NCI-H1436 (cell line): ENCODE measurements at regions not wholly inside any gene's neighbourhood (a gene's known extent, or its start where the extent isn't known, plus 50 kb on each side); places are given as distances from the start of the nearest gene placed in this dataset.

Experiments
- DNase-seq: peaks from one replicate; lab custom pipeline; 2025; lab: John Stamatoyannopoulos, UW

DNA sequence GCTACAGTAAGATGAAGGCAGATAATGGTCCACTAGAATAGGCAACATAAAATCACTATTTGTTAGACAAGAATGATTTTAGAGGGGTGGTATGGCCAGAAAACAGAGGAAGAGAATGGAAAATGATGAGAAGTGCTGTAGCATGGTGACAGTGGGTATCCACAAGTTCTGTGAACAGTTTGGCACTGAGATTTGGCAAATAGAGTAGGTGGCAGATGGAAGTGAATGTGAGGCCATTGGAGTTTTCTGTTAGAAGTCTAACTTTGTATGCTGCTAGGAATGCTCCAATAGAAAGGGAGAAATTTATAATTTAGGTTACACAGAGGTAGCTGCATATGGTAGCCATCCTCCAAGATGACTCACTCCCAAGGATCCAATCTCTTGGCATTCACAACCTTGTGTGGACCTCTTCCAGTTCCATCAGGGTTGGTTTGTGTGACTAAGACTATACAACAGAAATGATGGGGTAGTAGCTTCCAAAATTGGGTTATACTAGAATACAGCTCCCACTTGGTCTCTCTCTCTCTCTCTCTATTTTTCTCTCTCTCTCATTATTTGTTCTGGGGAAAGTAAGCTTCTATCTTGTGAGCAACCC is 646.9 kb upstream of the ZNF608 start:
- no peak for DNase-seq

DNA sequence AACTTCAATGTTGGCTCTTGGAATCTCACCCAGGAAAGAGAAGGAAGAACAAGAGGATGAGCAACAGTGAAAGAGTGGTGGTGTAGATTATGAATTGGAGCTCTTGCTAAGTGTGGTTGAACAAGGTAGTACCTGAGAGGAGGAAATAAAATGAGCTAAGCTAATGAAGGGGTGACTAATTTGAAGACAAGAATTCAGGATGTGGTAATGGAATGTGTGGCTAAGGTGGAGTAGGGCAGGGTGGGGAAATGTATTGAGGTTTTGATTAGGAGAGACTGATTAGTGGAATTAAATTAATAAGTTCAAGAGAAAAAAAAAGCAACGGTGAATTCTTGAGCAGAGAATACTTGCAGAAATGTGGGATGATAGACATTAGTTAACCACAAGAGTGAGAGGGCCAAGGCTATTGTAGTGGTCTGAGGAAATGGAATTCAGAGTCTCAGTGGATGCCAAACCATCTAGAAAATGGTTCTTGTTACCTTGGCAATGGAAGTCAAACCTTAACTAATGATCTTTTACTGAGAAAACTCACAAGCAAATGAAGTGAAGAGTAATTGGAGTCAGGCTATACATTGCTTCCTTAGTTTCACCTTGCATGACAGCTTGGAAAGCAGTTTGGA is 648.3 kb upstream of the ZNF608 start:
- DNase-seq, result no peak

DNA sequence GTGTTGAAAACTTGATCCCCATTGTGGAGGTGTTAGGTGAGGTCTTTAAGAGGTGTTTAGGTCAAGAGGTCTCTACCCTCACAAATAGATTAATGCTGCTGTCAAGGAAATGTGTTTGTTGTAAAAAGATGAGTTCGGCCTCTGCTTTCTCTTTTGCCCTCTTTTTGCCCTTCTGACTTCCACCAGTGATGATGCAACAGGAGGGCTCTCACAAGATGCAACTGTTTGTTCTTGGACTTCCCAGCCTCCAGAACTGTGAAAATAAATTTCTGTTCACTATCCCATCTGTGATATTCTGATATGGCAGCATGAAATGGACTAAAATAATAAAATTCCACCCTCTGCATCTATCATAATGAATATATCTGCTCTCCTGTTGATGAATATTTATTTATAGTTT is 650.0 kb upstream of the ZNF608 start:
- no peak for DNase-seq

DNA sequence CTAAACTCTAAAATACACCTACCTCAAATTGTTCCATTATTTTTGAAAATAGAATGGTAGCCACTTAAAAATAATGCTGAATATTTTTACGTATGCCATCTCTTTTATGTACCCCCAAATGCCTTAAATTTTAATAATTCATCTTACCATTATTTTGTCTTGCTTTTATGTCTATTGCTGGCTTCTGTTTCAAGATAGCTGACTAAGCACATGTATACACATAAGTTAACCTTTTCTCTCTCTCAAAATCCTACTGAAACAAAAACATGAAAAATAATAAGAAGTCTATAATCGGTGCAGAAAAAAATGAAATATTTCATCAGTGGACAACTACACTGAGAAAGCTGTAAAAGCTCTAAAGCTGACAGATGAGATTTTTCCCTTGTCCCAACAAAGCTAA is 652.0 kb upstream of the ZNF608 start:
- DNase-seq, result no peak

DNA sequence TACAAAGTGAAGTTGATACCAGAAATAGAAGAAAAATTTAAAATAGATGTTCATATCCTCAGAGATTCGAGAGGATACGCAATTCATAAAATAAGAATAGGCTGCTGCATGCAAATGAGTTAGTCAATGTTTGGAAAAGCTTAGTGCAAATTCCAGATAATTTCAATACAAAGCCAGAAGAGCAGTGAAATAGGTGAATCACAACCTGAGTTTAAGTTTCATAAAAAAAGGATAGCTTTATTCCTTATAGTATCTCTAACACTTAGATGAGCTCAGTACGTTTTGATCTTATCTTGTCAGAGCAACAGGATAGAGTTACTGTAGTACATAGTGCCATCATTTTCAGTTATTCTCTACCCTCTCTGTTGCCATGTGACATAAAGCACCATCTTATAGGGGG is 653.4 kb upstream of the ZNF608 start:
- no peak for DNase-seq

DNA sequence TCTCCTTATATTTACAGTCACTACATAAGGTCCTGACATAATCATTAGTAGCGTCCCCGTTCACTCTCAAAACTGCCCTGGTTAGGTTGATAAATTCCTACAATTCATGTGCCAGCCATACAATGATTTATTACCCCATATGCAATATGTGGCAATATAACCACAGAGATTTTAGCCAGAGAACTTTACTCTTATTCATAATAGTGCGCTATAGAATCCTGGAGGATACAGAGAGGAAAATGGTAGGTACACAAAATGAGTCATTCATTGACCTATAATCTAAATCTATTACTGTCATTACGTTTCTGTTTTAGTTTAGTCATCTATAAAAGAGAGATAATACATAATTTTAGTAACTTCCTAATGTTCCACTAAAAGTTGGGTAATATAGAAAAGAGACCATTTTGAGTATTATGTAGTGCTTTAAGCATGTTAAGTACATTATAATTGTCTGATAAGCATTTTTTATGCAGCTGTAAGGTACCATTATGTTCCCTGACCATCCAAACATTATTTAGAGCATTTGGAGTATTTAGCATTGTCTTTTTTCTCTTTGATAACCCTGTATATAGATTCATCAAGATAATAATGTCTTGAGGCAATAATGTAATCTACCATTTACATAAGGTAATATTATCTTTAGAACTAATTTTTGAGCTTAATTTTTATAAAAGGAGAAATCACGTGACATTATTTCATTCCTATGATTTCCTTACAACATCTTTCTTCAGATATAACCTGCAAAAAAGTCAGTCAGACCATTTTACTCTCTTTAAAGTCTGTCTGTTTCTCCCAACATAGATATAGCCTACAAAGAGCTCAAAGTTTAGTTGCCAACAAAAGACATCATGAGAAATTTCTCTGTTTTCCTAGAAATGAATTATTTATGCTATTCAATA is 655.5 kb upstream of the ZNF608 start:
- no peak for DNase-seq

DNA sequence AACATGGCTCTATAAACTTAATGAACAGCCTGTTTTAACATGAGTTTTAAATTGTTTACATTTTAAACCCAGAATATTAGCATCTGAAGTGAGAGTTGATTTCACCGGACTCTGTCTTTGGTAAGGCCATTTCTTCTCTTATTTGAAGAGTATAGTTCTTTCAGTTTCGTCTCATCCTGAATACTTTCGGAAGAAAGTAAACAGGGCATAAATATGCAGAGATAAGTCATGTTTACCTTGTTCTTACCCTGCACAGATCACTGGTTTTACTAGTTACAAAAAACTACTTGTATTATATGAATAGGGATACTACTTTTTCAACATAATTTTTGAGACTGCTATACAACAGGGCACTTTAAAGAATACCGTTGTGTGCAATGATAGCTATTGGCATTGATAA is 656.3 kb upstream of the ZNF608 start:
- no peak for DNase-seq

DNA sequence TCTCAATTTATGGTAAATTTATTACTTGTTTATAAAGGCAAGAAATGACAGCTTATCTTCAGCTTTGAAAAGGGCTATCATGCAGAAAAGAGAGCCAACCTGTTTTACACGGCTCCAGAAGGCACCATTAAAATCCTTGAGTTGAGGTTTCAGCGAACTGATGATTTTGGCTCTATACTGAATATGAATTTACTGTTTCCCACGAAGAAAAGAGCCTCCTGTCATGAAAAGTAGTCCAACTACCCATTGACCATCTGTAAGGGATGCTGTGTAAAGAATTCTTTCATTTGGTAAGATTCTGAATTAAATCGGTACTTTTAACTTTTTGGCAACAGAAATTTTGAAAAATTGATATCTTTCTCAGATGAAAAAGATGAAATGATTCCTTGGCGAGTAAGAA is 657.6 kb upstream of the ZNF608 start:
- no peak for DNase-seq

DNA sequence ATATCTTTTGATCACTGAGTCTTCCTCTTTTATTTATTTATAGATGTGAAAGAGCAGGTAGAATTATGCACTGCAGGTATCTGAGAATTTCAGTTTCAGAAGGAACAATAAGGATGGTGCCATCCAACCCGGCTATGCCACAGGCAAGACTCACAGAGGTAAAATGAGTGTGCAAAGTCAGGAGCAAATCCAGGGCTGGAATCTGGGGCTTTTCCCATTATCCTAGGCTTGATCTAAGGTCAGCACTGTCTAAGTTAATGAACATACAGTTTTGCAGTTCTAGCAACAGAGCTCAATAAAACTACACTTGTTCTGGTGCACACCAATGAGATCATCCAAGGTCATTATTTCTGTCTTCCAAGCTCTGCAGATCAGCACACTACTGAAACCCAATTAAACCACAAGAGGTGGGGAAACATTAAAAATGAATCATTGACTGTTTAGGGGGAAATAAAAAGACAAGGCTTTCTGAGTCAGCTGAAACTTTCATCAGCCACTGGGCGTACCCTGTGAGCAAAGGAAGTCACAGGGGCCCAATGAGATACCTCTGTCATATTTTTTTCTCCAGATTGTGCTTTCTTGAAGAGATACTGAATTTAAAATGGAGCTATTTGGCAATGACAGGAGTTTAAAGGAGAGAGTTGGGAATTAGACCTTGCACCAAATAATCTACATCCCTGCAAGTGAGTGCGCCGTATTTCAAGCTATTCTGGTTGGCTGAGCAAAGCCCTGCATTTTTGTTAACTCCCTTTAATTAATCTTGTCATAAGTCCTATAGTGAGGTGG is 662.2 kb upstream of the ZNF608 start:
- no peak for DNase-seq

DNA sequence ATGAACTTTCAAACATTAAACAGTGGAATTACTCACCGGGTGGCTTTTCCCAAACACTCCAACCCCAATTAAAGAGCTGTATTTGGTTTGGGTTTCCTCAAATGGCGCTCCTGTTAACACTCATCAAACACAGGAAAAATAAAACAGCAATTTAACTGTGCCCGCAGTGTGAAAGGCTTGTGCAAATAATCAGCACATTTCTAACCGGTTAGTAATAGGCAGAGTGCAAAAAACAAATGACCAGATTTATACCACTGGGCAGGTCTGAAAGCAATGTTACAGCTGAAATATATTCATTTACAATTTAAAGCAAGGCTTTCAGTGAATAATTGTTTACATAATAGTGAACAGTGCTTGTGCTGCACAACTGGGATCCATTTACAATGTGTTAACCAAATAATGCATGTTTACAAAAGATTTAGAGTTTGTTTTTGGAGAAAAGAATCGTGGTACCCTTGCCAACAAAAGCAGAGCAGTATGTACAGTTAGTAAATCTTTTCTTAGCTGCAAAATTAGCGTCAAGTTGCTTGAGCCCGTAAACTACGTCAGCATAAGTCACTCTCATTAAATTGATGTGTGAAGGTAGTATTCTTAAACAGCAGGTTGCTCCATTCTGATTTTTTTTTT is 662.9 kb upstream of the ZNF608 start:
- DNase-seq, result no peak

DNA sequence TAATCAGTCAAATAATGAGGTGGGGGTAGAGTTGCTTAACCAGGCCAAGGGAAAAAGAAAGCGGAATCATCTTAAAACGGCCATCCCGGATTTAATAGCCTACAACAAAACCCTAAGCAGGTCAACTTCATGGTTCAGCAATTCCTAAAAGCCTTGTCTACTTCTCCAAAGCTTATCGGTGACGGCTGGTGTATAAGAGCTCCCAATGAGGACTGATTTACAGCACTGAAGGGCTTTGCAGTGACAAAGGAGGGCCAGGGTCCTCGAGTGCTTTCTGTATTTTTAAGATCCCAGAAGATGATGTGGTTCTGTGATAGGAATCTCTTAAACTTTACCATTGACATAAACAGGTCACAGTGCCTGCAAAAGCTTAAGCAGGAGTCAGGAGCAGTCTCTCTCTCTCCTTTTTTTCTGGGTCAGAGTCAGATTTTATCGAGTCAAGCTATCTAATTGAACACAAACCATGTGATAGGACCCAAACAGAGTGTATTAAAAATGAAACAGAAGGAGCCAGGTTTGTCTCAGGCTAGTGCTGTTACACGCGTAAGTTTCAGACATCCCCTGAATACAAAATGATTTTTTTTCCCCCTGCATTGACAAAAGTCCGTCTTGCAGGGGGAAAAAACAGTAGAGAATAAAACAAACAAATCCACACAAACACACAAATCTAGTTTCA is 663.6 kb upstream of the ZNF608 start:
- DNase-seq, result peak; percentile 82

DNA sequence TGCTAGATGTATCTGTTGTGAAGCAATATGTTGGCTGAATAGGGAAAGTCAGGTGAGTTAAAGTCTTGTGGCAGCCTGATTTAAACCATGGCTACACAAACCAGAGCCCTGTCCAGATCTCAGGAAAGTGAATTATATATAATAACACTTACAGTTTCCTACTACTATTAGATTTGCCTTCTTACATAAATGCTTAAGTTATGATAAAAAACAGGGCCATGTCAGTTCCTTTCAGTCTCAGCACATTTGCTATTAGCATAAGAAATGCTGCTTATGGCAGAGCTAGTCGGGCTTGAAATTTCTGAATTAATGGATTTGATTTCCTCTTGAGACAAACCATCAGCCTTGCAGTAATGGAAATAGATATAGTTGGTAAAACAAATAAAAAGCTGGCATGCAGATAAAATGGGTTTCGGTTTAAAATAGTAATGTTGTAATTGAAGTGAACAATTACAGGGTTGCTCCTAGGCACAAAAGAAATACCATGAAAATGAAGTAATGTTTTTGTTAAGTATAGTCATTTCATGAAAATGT is 664.2 kb upstream of the ZNF608 start:
- DNase-seq, result peak; percentile 74

DNA sequence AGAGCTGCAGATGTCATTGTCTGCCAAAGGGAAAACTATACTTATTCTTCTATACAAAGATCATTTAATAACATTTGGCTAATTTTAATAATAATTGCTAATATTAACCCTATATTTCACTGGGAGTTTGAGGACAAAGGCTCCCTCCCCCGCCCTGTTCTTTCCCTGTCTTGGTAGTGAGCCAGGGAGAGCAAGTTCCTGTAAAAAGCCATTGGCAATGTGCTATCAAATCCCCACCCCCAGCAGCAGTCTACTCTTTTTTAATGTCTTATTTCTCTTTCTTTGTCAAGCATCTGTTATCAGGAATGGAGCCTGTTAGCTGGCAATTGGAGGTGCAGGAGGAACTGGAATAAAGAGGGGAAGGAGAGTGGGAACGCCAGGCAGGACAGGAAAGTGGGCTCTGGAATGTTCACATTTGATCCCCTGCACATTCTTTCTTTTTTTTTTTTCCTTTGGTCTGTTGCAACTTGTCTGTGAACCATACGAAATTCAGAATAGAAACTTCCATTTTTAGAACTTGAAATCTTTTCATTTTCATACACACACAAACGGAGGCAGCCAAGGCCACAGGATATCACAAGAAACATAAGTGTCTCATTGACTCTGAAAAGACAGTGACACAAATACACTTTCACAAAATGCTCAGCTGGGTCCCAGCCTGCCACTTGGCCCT is 664.8 kb upstream of the ZNF608 start:
- DNase-seq, result peak; percentile 57

DNA sequence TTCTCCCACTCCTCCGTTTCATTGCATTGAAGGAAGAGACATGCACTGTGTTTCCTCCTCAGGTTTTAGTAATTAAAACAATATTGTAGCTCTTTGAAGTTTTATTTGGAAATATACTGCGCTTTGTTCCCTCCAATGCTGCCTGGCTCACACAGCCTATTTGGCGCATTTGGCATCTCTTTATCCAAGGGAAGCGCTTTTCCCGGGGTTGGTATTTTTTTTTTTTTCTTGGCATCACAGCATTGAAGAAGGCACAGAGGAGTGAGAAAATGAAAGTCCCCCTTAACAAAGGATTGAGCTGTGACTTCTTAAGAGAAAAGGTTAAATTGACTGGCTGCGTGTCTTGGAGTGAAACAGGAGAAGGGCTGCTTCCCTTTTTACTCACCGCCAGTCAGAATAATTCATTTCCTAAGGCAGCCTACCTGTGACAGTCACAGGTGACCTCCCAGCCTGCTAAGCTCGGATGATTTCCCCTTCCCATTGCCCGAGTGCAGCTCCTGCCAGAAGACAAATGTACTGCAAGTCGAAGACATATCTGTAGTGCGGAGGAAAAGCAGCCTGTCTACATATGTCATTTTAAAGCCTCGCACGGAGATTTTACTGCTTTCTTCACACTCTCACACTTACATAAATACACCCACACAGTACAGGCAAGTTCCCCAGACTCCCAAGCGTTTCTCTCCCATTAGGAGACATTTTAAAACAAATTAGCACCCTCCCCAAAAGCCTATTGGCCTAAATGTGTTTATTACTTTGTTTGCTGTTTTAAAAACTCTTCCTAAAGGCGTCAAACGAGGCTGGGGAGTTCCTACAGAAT is 665.5 kb upstream of the ZNF608 start:
- DNase-seq, result no peak

DNA sequence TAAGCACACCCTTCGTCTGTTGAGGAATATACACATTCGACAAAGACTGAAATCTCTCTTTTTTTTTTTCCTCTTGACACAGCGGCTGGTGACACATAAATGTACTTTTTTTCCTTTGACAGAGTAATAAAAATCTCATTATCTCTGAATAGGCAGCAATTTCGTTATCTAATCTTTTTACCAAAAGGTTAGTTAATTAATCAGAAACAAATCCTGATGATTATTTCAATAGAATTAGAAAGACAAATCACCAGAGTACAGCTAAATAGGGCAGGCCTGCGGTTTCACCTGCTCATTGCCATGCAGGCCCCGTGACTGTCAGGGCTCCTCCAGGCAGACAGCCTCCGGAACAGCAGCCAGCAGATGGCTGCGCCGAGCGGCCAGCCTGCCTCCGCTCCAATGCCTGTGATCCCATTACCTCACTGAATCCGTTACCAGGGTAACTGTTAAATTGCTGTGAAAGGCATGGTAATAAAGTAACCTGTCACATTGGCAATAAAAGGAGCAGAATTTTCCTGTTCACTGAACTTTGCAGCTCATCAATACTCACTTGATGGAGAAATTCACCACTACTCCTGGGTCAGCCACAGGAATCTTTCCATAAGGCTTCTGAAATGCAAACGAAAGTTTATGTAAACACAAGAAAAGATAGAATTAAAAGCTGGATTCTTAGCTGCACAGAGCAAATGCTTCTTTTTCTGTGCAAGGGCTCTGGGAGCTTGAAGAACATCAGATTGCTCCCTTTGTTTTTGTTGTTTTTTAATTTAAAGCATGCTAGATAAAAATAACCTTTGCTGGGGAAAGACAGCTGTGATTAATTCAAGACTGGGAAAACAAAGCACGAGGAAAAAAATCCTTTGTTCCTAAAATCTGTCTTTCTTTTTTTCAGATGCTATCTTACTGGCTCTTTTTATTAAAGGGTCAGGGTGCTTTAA is 666.4 kb upstream of the ZNF608 start:
- DNase-seq, result peak; percentile 86

DNA sequence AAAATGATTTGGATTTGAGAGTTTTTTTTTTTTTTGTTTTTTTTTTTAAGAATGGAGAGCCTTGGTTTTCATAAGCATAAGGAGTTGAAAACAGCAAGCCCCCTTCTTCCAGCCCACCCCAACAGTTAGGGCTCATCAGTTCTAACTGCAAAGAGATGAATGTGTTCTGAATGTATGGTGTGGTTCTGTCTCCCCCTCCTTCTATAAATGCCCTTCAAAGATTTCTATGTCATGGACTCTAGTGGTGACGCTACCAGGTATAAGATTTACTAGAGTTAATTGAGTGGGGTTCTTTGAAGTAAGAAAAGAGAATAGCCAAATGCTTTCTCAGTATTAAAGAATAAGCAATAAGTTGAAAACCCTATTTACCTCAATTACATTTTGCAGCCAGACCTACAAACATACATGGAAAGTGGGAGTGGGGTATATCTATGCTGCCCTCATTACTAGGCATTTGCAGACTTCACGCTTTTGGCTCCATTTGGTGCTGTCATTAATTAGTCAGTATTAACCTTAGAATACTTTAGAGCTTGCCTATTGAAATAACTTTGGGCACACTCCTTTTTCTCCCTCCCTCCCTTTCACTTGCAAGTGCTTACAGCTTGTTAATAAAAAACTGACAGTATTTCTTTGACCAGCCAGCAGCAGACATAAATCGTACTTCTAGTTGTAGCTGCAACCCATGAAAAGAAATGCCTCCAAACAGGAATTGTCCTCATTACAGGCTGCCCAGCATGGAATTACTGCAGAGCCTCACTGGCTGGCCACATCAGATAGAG is 667.2 kb upstream of the ZNF608 start:
- DNase-seq, result no peak

DNA sequence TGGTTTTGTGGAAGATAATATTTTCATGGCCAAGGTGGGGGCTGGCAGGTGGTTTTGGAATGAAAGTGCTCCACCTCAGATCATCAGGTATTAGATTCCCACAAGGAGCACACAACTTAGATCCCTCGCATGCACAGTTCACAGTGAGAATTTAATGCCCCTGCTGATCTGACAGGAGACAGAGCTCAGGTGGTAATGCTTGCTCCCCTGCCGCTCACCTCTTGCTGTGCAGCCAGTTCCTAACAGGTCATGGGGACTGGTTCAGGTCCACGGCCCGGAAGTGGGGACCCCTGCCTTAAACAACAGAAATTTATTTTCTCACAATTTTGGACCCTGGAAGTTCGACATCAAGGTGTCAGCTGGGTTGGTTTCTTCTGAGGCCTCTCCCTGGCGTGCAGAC is 668.7 kb upstream of the ZNF608 start:
- no peak for DNase-seq

DNA sequence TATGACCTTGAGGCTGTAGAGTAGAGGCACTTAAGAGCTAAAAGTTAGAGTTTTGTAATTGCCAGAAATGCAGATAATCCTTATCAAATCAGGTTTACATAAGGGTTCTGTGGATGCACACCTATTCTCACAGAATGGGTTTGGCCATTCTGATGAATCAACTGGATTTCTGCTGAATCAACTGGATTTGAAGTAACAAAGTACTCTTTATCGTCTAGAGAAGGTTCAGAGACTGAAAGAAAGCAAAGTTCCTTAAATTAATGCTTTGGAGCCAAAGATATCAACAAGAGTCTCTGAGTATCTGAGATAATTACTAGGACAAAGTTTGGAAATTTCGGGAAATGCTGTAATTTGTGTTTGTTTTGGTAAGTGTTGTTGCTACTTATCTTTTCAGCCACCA is 669.6 kb upstream of the ZNF608 start:
- DNase-seq, result no peak
